Common myeloid progenitor, CD34-positive (primary cell): ENCODE measurements at regions not wholly inside any gene's neighbourhood (a gene's known extent, or its start where the extent isn't known, plus 50 kb on each side); places are given as distances from the start of the nearest gene placed in this dataset.

Source experiments
- CTCF ChIA-PET: fragments of 350-600 bp; sonication (Branson Sonifier 250); formaldehyde crosslinking; loops from one replicate; lab custom pipeline; 2021; ENCODE audit warnings: antibody characterized with exemption; lab: Charles Lee
- POLR2A ChIA-PET: fragments of 350-600 bp; sonication (Branson Sonifier 250); formaldehyde crosslinking; loops from one replicate; lab custom pipeline; 2021; ENCODE audit warnings: antibody characterized with exemption; lab: Charles Lee
- DNase-seq, 3 donors: peaks; one replicate each; pipeline versions ENCODE4 v3.0.0 to v3.0.0-alpha.2; 2013
- H3K27ac ChIP-seq, 2 experiments: 1 replicate in 1 of 2; 2 replicates in 1 of 2; pipeline ENCODE4 v1.7.0; 2013; ENCODE audit warnings: inconsistent platforms in 2 of 2, low read length in 2 of 2, mild to moderate bottlenecking in 2 of 2, low read depth in 1 of 2, moderate library complexity in 1 of 2; ENCODE audit not compliant: severe bottlenecking in 2 of 2, insufficient read depth in 1 of 2, poor library complexity in 1 of 2
- H3K27me3 ChIP-seq, 5 experiments: replicated peaks in 2 of 5; 1 replicate in 3 of 5; 2 replicates in 2 of 5; pipeline versions ENCODE4 v1.6.1 to v1.7.0; 2013; ENCODE audit warnings: low read length in 4 of 5, mild to moderate bottlenecking in 2 of 5, moderate library complexity in 2 of 5, inconsistent platforms in 1 of 5; ENCODE audit not compliant: insufficient read depth in 5 of 5, control insufficient read depth in 4 of 5
- H3K36me3 ChIP-seq, 4 experiments: 1 replicate in 2 of 4; 2 replicates in 2 of 4; pipeline versions ENCODE4 v1.6.1 to v1.7.0; 2013; ENCODE audit warnings: low read length in 3 of 4, control low read depth in 1 of 4, mild to moderate bottlenecking in 1 of 4; ENCODE audit not compliant: control insufficient read depth in 4 of 4, insufficient read depth in 4 of 4
- H3K4me1 ChIP-seq, 4 experiments: 1 replicate in 3 of 4; 2 replicates in 1 of 4; pipeline versions ENCODE4 v1.6.1 to v1.7.1; 2013; ENCODE audit warnings: low read length in 3 of 4, mild to moderate bottlenecking in 3 of 4, control low read depth in 1 of 4, inconsistent platforms in 1 of 4, moderate library complexity in 1 of 4; ENCODE audit not compliant: control insufficient read depth in 4 of 4, insufficient read depth in 4 of 4; ENCODE audit errors: control extremely low read depth in 1 of 4
- H3K4me3 ChIP-seq, 7 experiments: 1 replicate in 4 of 7; 2 replicates in 3 of 7; pipeline versions ENCODE4 v1.5.1 to v1.7.0; 2013; ENCODE audit warnings: mild to moderate bottlenecking in 7 of 7, low read length in 6 of 7, moderate library complexity in 6 of 7, inconsistent platforms in 2 of 7, low read depth in 2 of 7, control low read depth in 1 of 7; ENCODE audit not compliant: insufficient read depth in 4 of 7, control insufficient read depth in 1 of 7; ENCODE audit errors: extremely low read depth in 1 of 7
- H3K9me3 ChIP-seq, 5 experiments: 1 replicate in 4 of 5; 2 replicates in 1 of 5; pipeline versions ENCODE4 v1.6.1 to v1.7.1; 2013; ENCODE audit warnings: low read length in 4 of 5, mild to moderate bottlenecking in 2 of 5, inconsistent platforms in 1 of 5, low read depth in 1 of 5, moderate library complexity in 1 of 5; ENCODE audit not compliant: control insufficient read depth in 4 of 5, insufficient read depth in 2 of 5; ENCODE audit errors: control extremely low read depth in 1 of 5
- WGBS: methylation state at CpG from one replicate; pipeline ENCODE4 v1.1.5; 2013; ENCODE audit not compliant: insufficient coverage; 5-methylcytosine and 5-hydroxymethylcytosine counted together

GRCh38 chr2:215755641-215756345 is 257.6 kb downstream of the MREG start:
- H3K4me3 ChIP-seq: no peak overlapping the region
- no peak overlapping the region for H3K27ac ChIP-seq
- 100% methylated on average over 2 of the region's 4 CpGs for WGBS
- H3K36me3 ChIP-seq: no peaks in the 10 kb centered on the region
- no peak for DNase-seq
- ChIA-PET CTCF (no interaction called here), POLR2A (no interaction called here)
- peaks cover 0 to 3% (median 0%) of the 10 kb centered on the region in 4 experiments for H3K4me1 ChIP-seq
- H3K27me3 ChIP-seq: peaks cover 0 to 1% (median 0%) of the 10 kb centered on the region in 5 experiments
- H3K9me3 ChIP-seq: no peaks in the 10 kb centered on the region

- DNase-seq: no peak
- H3K36me3 ChIP-seq: no peaks in the 10 kb centered on the region
- peaks cover 0 to 3% (median 0%) of the 10 kb centered on the region in 5 experiments for H3K27me3 ChIP-seq
- peaks cover 0 to 4% (median 0%) of the 10 kb centered on the region in 4 experiments for H3K4me1 ChIP-seq
- POLR2A ChIA-PET: no interaction called here
- no peak overlapping the region for H3K27ac ChIP-seq
- 64% methylated on average over 3 of the region's 3 CpGs for WGBS
- no peak overlapping the region for H3K4me3 ChIP-seq
- CTCF ChIA-PET: no interaction called here
- H3K9me3 ChIP-seq: no peaks in the 10 kb centered on the region
Measured at GRCh38 chr2:215754546-215754945, 258.8 kb downstream of the MREG start.

GRCh38 chr2:215753808-215754207 is 259.5 kb downstream of the MREG start:
- H3K9me3 ChIP-seq: no peaks in the 10 kb centered on the region
- WGBS: 97% methylated on average over 5 of the region's 5 CpGs

GRCh38 chr2:215752991-215753390 is 260.4 kb downstream of the MREG start:
- Histone ChIP-seq H3K27me3 (peaks cover 0 to 3% (median 0%) of the 10 kb centered on the region in 5 experiments), H3K27ac (no peak overlapping the region), H3K4me1 (peaks cover 0 to 4% (median 0%) of the 10 kb centered on the region in 4 experiments), H3K36me3 (no peaks in the 10 kb centered on the region), H3K4me3 (no peak overlapping the region), H3K9me3 (no peaks in the 10 kb centered on the region)
- 100% methylated on average over 2 of the region's 3 CpGs for WGBS
- no peak for DNase-seq
- POLR2A ChIA-PET: no interaction called here
- CTCF ChIA-PET: interaction anchor here (1.0 kb wide), 1 partner anchor 20 kb away, joined by 3 read pairs; no protein-coding TSS in a partner anchor

More at GRCh38 chr2:215753808-215754207, 259.5 kb downstream of the MREG start:
- ChIA-PET CTCF (interaction anchor here (1.0 kb wide), 1 partner anchor 19 kb away, joined by 3 read pairs; no protein-coding TSS in a partner anchor), POLR2A (no interaction called here)
- H3K27ac ChIP-seq: no peak overlapping the region
- H3K4me3 ChIP-seq: no peak overlapping the region
- H3K4me1 ChIP-seq: peaks cover 0 to 4% (median 0%) of the 10 kb centered on the region in 4 experiments
- H3K36me3 ChIP-seq: no peaks in the 10 kb centered on the region
- no peak for DNase-seq
- peaks cover 0 to 3% (median 0%) of the 10 kb centered on the region in 5 experiments for H3K27me3 ChIP-seq

GRCh38 chr2:215752436-215752835 is 260.9 kb downstream of the MREG start:
- Histone ChIP-seq H3K36me3 (no peaks in the 10 kb centered on the region), H3K27me3 (peaks cover 0 to 3% (median 0%) of the 10 kb centered on the region in 5 experiments), H3K9me3 (no peaks in the 10 kb centered on the region), H3K4me1 (peaks cover 0 to 4% (median 0%) of the 10 kb centered on the region in 4 experiments), H3K27ac (no peak overlapping the region), H3K4me3 (no peak overlapping the region)
- WGBS: 100% methylated on average over 3 of the region's 4 CpGs
- no peak for DNase-seq
- POLR2A ChIA-PET: no interaction called here
- CTCF ChIA-PET: no interaction called here

- no peaks in the 10 kb centered on the region for H3K9me3 ChIP-seq
- H3K4me1 ChIP-seq: peaks cover 0 to 4% (median 0%) of the 10 kb centered on the region in 4 experiments
- WGBS: 100% methylated on average over 2 of the region's 3 CpGs
- ChIA-PET POLR2A (no interaction called here), CTCF (no interaction called here)
- H3K27ac ChIP-seq: no peak overlapping the region
- H3K27me3 ChIP-seq: peaks cover 0 to 3% (median 0%) of the 10 kb centered on the region in 5 experiments
- H3K4me3 ChIP-seq: no peak overlapping the region
- no peak for DNase-seq
- no peaks in the 10 kb centered on the region for H3K36me3 ChIP-seq
Measured at GRCh38 chr2:215751911-215752272, 261.5 kb downstream of the MREG start.

- ChIA-PET POLR2A (no interaction called here), CTCF (no interaction called here)
- Histone ChIP-seq H3K36me3 (no peaks in the 10 kb centered on the region), H3K4me3 (no peak overlapping the region), H3K27me3 (peaks cover 0 to 3% (median 0%) of the 10 kb centered on the region in 5 experiments), H3K9me3 (no peaks in the 10 kb centered on the region), H3K4me1 (peaks cover 0 to 5% (median under 1%) of the 10 kb centered on the region in 4 experiments), H3K27ac (no peak overlapping the region)
- DNase-seq: no peak
- WGBS: 100% methylated on average over 3 of the region's 3 CpGs
Measured at GRCh38 chr2:215751200-215751910, 262.0 kb downstream of the MREG start.
